DMS153 treated with DMSO at 0.1 percent for 48 hours (cell line): ENCODE measurements at regions not wholly inside any gene's neighbourhood (a gene's known extent, or its start where the extent isn't known, plus 50 kb on each side); places are given as distances from the start of the nearest gene placed in this dataset.

ENCODE experiments used
- DNase-seq: peaks from one replicate; lab custom pipeline; 2025; ENCODE audit not compliant: unreplicated experiment; lab: John Stamatoyannopoulos, UW

GRCh38 chr6:137357263-137357947, 136.8 kb downstream of the OLIG3 start:
- DNase-seq, result no peak

- no peak for DNase-seq
Observed at GRCh38 chr6:137353842-137354397, 134.7 kb upstream of the IFNGR1 start.

GRCh38 chr6:137353346-137353745, 134.2 kb upstream of the IFNGR1 start:
- no peak for DNase-seq

- DNase-seq, result no peak
Observed at GRCh38 chr6:137352859-137353258, 133.7 kb upstream of the IFNGR1 start.

- DNase-seq, result no peak
Observed at GRCh38 chr6:137351890-137352289, 132.7 kb upstream of the IFNGR1 start.

GRCh38 chr6:137350857-137351256, 131.7 kb upstream of the IFNGR1 start:
- no peak for DNase-seq

GRCh38 chr6:137349856-137350830, 131.0 kb upstream of the IFNGR1 start:
- no peak for DNase-seq

GRCh38 chr6:137348777-137349176, 129.6 kb upstream of the IFNGR1 start:
- no peak for DNase-seq

- no peak for DNase-seq
Observed at GRCh38 chr6:137343241-137343640, 124.1 kb upstream of the IFNGR1 start.

GRCh38 chr6:137342607-137343190, 123.5 kb upstream of the IFNGR1 start:
- DNase-seq, result no peak

GRCh38 chr6:137341681-137342195, 122.6 kb upstream of the IFNGR1 start:
- peak; percentile 34 for DNase-seq

GRCh38 chr6:137339929-137340559, 120.9 kb upstream of the IFNGR1 start:
- no peak for DNase-seq

GRCh38 chr6:137334884-137335283, 115.7 kb upstream of the IFNGR1 start:
- no peak for DNase-seq

GRCh38 chr6:137334094-137334493, 114.9 kb upstream of the IFNGR1 start:
- no peak for DNase-seq

- no peak for DNase-seq
Observed at GRCh38 chr6:137332637-137333280, 113.6 kb upstream of the IFNGR1 start.

GRCh38 chr6:137323860-137324259, 104.7 kb upstream of the IFNGR1 start:
- no peak for DNase-seq

GRCh38 chr6:137320271-137320670, 101.1 kb upstream of the IFNGR1 start:
- DNase-seq, result no peak

GRCh38 chr6:137316626-137317025, 97.4 kb upstream of the IFNGR1 start:
- no peak for DNase-seq

- DNase-seq, result no peak
Observed at GRCh38 chr6:137315081-137315480, 95.9 kb upstream of the IFNGR1 start.
